ENCODE measurements at regions not wholly inside any gene's neighbourhood (a gene's known extent, or its start where the extent isn't known, plus 50 kb on each side); places are given as distances from the start of the nearest gene placed in this dataset.

DNA sequence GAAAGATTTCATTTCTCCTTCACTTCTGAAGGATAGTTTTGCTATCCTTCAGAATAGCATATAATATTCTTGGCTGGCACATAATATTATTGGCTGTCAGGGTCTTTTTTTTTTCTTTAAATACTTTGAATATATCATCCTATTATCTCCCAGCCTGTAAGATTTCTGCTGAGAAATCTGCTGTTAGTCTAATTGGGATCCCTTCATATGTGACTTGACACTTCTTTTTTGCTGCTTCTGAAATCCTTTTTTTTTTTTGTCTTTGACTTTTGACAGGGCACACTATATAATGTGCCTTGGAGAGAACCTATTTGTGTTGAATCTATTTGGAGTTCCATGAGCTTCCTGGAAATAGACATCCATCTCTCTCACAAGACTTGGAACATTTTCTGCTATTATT lies 136.9 kb upstream of the UBL3 start:
- TF ChIP-seq, protein P1, sequence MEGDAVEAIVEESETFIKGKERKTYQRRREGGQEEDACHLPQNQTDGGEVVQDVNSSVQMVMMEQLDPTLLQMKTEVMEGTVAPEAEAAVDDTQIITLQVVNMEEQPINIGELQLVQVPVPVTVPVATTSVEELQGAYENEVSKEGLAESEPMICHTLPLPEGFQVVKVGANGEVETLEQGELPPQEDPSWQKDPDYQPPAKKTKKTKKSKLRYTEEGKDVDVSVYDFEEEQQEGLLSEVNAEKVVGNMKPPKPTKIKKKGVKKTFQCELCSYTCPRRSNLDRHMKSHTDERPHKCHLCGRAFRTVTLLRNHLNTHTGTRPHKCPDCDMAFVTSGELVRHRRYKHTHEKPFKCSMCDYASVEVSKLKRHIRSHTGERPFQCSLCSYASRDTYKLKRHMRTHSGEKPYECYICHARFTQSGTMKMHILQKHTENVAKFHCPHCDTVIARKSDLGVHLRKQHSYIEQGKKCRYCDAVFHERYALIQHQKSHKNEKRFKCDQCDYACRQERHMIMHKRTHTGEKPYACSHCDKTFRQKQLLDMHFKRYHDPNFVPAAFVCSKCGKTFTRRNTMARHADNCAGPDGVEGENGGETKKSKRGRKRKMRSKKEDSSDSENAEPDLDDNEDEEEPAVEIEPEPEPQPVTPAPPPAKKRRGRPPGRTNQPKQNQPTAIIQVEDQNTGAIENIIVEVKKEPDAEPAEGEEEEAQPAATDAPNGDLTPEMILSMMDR (IDR thresholded peaks at IDR 0.05; ENCODE audit: extremely low read depth, insufficient read depth, missing control alignments) = no peak
- no peak for DNase-seq (ENCODE audit: low spot score)
- in situ Hi-C loops (cut with MboI; ENCODE audit: low pct_unique_long_range_greater_than_20kb, low sequenced_read_pairs, unreplicated experiment) = no loop called here

DNA sequence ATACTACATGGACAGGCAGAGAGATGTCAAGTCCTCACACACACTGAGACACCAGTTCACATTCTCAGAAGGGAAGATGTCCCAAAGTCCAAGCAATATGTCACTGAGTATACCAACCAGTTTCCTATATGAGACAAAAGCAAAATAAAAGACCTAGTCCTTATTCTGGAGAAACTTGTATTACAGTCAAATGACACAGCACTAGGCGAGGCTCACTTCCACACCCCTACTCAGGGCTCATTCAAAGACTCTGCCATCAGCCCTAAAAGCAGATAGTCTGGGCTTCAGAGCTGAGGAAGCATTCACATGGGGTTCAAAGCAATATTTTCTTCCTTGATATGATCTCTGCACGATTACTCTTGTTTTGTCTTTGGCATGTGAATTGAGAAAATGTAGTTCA lies 129.9 kb upstream of the UBL3 start:
- in situ Hi-C loops (cut with MboI; ENCODE audit: low pct_unique_long_range_greater_than_20kb, low sequenced_read_pairs, unreplicated experiment) = no loop called here
- TF ChIP-seq, protein P1 (IDR thresholded peaks at IDR 0.05; ENCODE audit: extremely low read depth, insufficient read depth, missing control alignments) = no peak
- no peak for DNase-seq (ENCODE audit: low spot score)

DNA sequence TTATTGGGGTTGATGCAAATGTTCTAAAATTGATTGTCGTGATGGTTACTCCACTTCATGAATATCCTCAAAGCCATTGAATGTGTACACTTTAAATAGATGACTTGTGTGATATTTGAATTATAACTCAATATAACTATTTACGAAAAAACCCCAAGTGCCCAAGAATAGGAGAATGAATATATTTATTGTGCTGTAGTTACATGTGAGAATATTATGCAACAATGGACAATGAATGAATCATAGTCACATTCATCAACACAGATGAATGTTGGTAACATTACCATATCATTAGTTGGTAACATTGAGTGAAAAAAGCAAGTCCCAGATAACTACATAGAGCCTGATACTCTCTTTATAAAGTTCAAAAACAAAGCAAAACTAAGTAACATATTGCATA lies 127.8 kb upstream of the UBL3 start:
- no peak for DNase-seq (ENCODE audit: low spot score)
- TF ChIP-seq, protein P1 (IDR thresholded peaks at IDR 0.05; ENCODE audit: extremely low read depth, insufficient read depth, missing control alignments) = no peak
- in situ Hi-C loops (cut with MboI; ENCODE audit: low pct_unique_long_range_greater_than_20kb, low sequenced_read_pairs, unreplicated experiment) = no loop called here

DNA sequence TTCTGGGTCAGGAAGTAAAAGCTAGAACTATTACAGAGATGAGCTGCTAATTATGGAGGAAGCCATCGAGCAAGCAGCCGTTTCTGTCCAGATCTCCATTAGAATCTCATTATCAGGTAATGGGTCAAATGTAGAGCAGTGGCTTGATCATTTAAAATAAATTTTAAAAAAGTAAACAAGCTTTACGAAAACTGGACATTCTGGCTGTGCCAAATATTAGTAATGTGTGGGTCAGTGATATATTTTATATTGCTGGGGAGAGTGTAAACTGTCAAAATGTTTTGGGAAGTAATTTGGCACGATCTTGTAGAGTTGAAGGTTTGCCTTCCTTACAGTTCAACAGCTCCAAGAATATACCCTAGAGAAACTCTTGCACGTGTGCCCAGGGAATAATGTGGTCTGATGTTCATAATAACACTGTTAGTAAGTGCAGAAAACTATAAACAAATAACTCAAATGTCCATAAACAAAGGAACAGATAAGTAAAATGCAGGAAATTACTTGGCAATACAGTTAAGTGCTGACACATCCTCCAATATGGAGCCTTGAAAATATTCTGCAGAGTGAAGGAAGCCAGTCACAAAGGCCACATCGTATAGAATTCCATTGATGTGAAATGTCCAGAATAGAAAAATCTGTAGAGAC lies 127.2 kb upstream of the UBL3 start:
- no peak for DNase-seq (ENCODE audit: low spot score)
- TF ChIP-seq, protein P1 (IDR thresholded peaks at IDR 0.05; ENCODE audit: extremely low read depth, insufficient read depth, missing control alignments) = no peak
- in situ Hi-C loops (cut with MboI; ENCODE audit: low pct_unique_long_range_greater_than_20kb, low sequenced_read_pairs, unreplicated experiment) = no loop called here

DNA sequence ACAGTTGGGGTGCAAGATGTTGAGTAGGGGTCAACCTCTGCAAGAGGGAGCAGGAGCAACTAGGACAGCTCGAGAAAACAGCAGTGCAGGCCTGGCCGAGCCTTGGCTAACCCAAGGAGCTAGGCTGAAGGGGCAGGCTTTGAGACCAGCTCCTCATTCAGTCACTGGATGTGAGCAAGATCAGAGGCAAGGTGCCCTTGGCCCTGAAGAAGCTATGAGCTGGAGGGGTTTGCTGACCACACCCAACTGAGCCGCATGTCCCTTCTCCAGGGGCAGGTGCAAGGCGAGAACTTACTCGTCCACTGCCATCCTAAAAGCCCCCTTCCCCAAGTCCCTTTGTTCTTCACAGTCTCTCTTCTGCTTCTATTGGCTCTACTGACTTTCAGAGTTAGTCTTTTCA lies 126.1 kb upstream of the UBL3 start:
- TF ChIP-seq, protein P1 (IDR thresholded peaks at IDR 0.05; ENCODE audit: extremely low read depth, insufficient read depth, missing control alignments) = no peak
- in situ Hi-C loops (cut with MboI; ENCODE audit: low pct_unique_long_range_greater_than_20kb, low sequenced_read_pairs, unreplicated experiment) = no loop called here
- DNase-seq (ENCODE audit: low spot score) = no peak

DNA sequence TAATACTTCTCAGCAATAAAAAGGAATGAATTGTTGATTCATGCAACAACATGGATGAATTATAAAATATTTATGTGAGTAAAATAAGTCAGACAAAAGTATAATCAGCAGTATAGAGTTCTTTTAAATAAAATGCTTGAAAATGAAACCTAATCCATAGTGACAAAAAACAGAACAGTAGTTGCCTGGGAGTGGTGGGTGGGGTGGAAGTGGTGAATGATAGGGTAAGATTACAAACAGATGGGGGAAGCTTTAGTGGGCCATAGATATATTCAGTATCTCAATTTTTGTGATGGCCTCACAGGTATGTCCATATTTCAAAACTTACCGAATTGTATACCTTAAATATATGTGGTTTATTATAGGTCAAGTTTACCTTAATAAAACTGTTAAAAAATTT lies 124.9 kb upstream of the UBL3 start:
- TF ChIP-seq, protein P1 (IDR thresholded peaks at IDR 0.05; ENCODE audit: extremely low read depth, insufficient read depth, missing control alignments) = no peak
- no peak for DNase-seq (ENCODE audit: low spot score)
- in situ Hi-C loops (cut with MboI; ENCODE audit: low pct_unique_long_range_greater_than_20kb, low sequenced_read_pairs, unreplicated experiment) = no loop called here

Data from GM13977 (cell line).